Upper lobe of left lung (tissue), 4 donors: ENCODE measurements at regions not wholly inside any gene's neighbourhood (a gene's known extent, or its start where the extent isn't known, plus 50 kb on each side); places are given as distances from the start of the nearest gene placed in this dataset.

Source experiments
- CTCF ChIP-seq, 6 experiments: fragments of 450-650 bp in 4 of 6; fragments of 200-600 bp in 2 of 6; sonication (generic) in 2 of 6; IDR thresholded peaks; one replicate each; pipeline ENCODE4 v1.5.1; 2016 to 2019; ENCODE audit warnings: antibody characterized with exemption in 6 of 6
- POLR2A ChIP-seq, 4 donors: fragments of 450-650 bp; IDR thresholded peaks; one replicate each; pipeline ENCODE4 v1.5.1; 2016 to 2017; ENCODE audit warnings: antibody characterized with exemption in 4 of 4, mild to moderate bottlenecking in 2 of 4

GRCh38 chr5:74396913-74397622, 243.5 kb downstream of the ENC1 start:
- TF ChIP-seq CTCF (IDR thresholded peaks at IDR 0.05) (no peak), POLR2A (IDR thresholded peaks at IDR 0.05) (no peak)
